Keratinocyte (primary cell): ENCODE measurements at regions not wholly inside any gene's neighbourhood (a gene's known extent, or its start where the extent isn't known, plus 50 kb on each side); places are given as distances from the start of the nearest gene placed in this dataset.

Source experiments
- CTCF ChIP-seq, 3 experiments: IDR thresholded peaks in 1 of 3; conservative IDR thresholded peaks in 1 of 3; optimal IDR thresholded peaks in 1 of 3; 2 replicates in 2 of 3; 3 replicates in 1 of 3; pipeline versions ENCODE3 to v1.5.1; 2011; ENCODE audit warnings: low read length in 3 of 3, mild to moderate bottlenecking in 3 of 3, moderate library complexity in 2 of 3, control low read depth in 1 of 3, inconsistent platforms in 1 of 3; ENCODE audit not compliant: insufficient read depth in 2 of 3; ENCODE audit errors: extremely low read depth in 1 of 3
- EZH2 ChIP-seq: IDR thresholded peaks from one replicate; pipeline ENCODE4 v1.6.1; 2012; ENCODE audit warnings: inconsistent platforms, mild to moderate bottlenecking, low read length, moderate library complexity

GRCh38 chr16:17984810-17985209, 351.7 kb downstream of the NPIPA8 start:
- TF ChIP-seq CTCF (optimal IDR thresholded peaks at IDR 0.05 in 1 of 3, IDR thresholded peaks at IDR 0.05 in 1 of 3, conservative IDR thresholded peaks at IDR 0.05 in 1 of 3; ENCODE audit: extremely low read depth in 1 of 3, insufficient read depth in 2 of 3, low read length in 3 of 3) (no peak), EZH2 (no peak)
